GM23338 (cell line): ENCODE measurements at regions not wholly inside any gene's neighbourhood (a gene's known extent, or its start where the extent isn't known, plus 50 kb on each side); places are given as distances from the start of the nearest gene placed in this dataset.

ENCODE experiments used
- ATAC-seq: fragments of 200-7000 bp; cut with Tn5 transposase; 3 replicates; pipeline ENCODE4 v1.9.1; 2020
- DNase-seq: peaks from one replicate; pipeline ENCODE4 v3.0.0-alpha.2; 2015; ENCODE audit warnings: low spot score
- H2AFZ ChIP-seq: fragments of 200-600 bp; sonication (generic); 2 replicates; pipeline ENCODE4 v1.8.0; 2016; ENCODE audit warnings: antibody characterized with exemption, mild to moderate bottlenecking, moderate library complexity
- H3F3A ChIP-seq: fragments of 200-600 bp; sonication (generic); replicated peaks from 2 replicates; pipeline ENCODE4 v1.8.0; 2017; ENCODE audit warnings: antibody characterized with exemption, mixed run types, low read depth
- H3K27ac ChIP-seq: fragments of 200-600 bp; sonication (generic); 2 replicates; pipeline ENCODE4 v1.6.1; 2016; ENCODE audit warnings: low read depth
- H3K27me3 ChIP-seq: fragments of 200-600 bp; sonication (generic); 2 replicates; pipeline ENCODE4 v1.8.0; 2016; ENCODE audit warnings: mild to moderate bottlenecking, mixed run types, moderate library complexity; ENCODE audit not compliant: insufficient read depth
- H3K36me3 ChIP-seq: fragments of 200-600 bp; sonication (generic); 2 replicates; pipeline ENCODE4 v1.8.0; 2016; ENCODE audit warnings: mild to moderate bottlenecking; ENCODE audit not compliant: insufficient read depth
- H3K4me1 ChIP-seq: fragments of 200-600 bp; sonication (generic); 2 replicates; pipeline ENCODE4 v1.8.0; 2016; ENCODE audit warnings: mild to moderate bottlenecking, moderate library complexity; ENCODE audit not compliant: insufficient read depth
- H3K4me2 ChIP-seq: fragments of 200-600 bp; sonication (generic); 2 replicates; pipeline ENCODE4 v1.7.1; 2017; ENCODE audit warnings: mixed run types
- H3K4me3 ChIP-seq: fragments of 200-600 bp; sonication (generic); 2 replicates; pipeline ENCODE4 v1.6.1; 2016; ENCODE audit warnings: mixed run types
- H3K79me2 ChIP-seq: fragments of 200-600 bp; sonication (generic); replicated peaks from 2 replicates; pipeline ENCODE4 v1.8.0; 2017; ENCODE audit warnings: mild to moderate bottlenecking; ENCODE audit not compliant: insufficient read depth
- H3K9me2 ChIP-seq: fragments of 200-600 bp; sonication (generic); 2 replicates; pipeline ENCODE4 v1.8.0; 2017; ENCODE audit not compliant: insufficient read depth
- H4K20me1 ChIP-seq: fragments of 200-600 bp; sonication (generic); replicated peaks from 2 replicates; pipeline ENCODE4 v1.8.0; 2017; ENCODE audit warnings: mild to moderate bottlenecking; ENCODE audit not compliant: insufficient read depth
- H3K27ac Mint-ChIP-seq: 2 replicates; pipeline ENCODE4 v1.8.0; 2020; ENCODE audit warnings: inconsistent platforms, mild to moderate bottlenecking, moderate library complexity, mixed read lengths
- H3K27me3 Mint-ChIP-seq: 3 replicates; pipeline ENCODE4 v1.8.0; 2022; ENCODE audit warnings: low read depth, mild to moderate bottlenecking, moderate library complexity, mixed read lengths, inconsistent platforms; ENCODE audit not compliant: insufficient read depth, poor library complexity
- H3K36me3 Mint-ChIP-seq: 3 replicates; pipeline ENCODE4 v1.8.0; 2021; ENCODE audit warnings: low read depth, mild to moderate bottlenecking, inconsistent platforms, moderate library complexity, mixed read lengths
- H3K4me1 Mint-ChIP-seq: 3 replicates; pipeline ENCODE4 v1.8.0; 2020; ENCODE audit warnings: mild to moderate bottlenecking, inconsistent platforms, mixed read lengths
- H3K4me3 Mint-ChIP-seq: 3 replicates; pipeline ENCODE4 v1.8.0; 2021; ENCODE audit warnings: moderate library complexity, mild to moderate bottlenecking, inconsistent platforms, mixed read lengths
- H3K9me3 Mint-ChIP-seq: 3 replicates; pipeline ENCODE4 v1.8.0; 2020; ENCODE audit warnings: moderate library complexity, mild to moderate bottlenecking, inconsistent platforms, mixed read lengths
- CREB1 ChIP-seq: fragments of 250-450 bp; sonication (Bioruptor Pico); IDR thresholded peaks from 2 replicates; pipeline ENCODE4 v1.5.0; 2020; ENCODE audit warnings: low read depth, mild to moderate bottlenecking, moderate library complexity
- EZH2 ChIP-seq: fragments of 200-600 bp; sonication (generic); IDR thresholded peaks from one replicate; pipeline ENCODE4 v1.8.0; 2017; ENCODE audit warnings: antibody characterized with exemption, mild to moderate bottlenecking, low read depth; ENCODE audit not compliant: unreplicated experiment
- EZH2phosphoT487 ChIP-seq: fragments of 200-600 bp; sonication (generic); IDR thresholded peaks from one replicate; pipeline ENCODE4 v1.8.1; 2018; ENCODE audit warnings: antibody characterized with exemption; ENCODE audit not compliant: unreplicated experiment
- JUNB ChIP-seq: IDR thresholded peaks from one replicate; pipeline ENCODE4 v1.6.1; 2016; ENCODE audit warnings: antibody characterized with exemption; ENCODE audit not compliant: unreplicated experiment
- NANOG ChIP-seq: IDR thresholded peaks from 2 replicates; pipeline ENCODE4 v1.6.1; 2016; ENCODE audit warnings: antibody characterized with exemption, borderline replicate concordance
- POLR2AphosphoS5 ChIP-seq: IDR thresholded peaks from 2 replicates; pipeline ENCODE4 v1.6.1; 2016; ENCODE audit warnings: antibody characterized with exemption, low read depth
- STAT1 ChIP-seq: IDR thresholded peaks from one replicate; pipeline ENCODE4 v1.6.1; 2016; ENCODE audit warnings: antibody characterized with exemption; ENCODE audit not compliant: unreplicated experiment
- ZNF114 ChIP-seq: fragments of 250-450 bp; sonication (Bioruptor Pico); IDR thresholded peaks from 2 replicates; pipeline ENCODE4 v1.5.0; 2020; ENCODE audit warnings: mild to moderate bottlenecking, moderate library complexity
- ZNF331 ChIP-seq: fragments of 250-450 bp; sonication (Bioruptor Pico); IDR thresholded peaks from 2 replicates; pipeline ENCODE4 v1.5.0; 2020; ENCODE audit warnings: low read depth, mild to moderate bottlenecking, moderate library complexity
- TF ChIP-seq, protein P1 (sequence below): IDR thresholded peaks from one replicate; pipeline ENCODE4 v1.6.1; 2018; ENCODE audit warnings: antibody characterized with exemption; ENCODE audit not compliant: unreplicated experiment
- TF ChIP-seq, protein P2 (sequence below), 2 experiments: fragments of 200-600 bp in 1 of 2; sonication (generic) in 1 of 2; conservative IDR thresholded peaks; 2 replicates each; pipeline versions ENCODE4 v1.5.1 to v1.6.1; 2016 to 2017; ENCODE audit warnings: antibody characterized with exemption in 2 of 2, low read depth in 2 of 2, mild to moderate bottlenecking in 2 of 2, moderate library complexity in 1 of 2
- TF ChIP-seq, protein P3 (sequence below): IDR thresholded peaks from 2 replicates; pipeline ENCODE4 v1.6.1; 2016; ENCODE audit warnings: antibody characterized with exemption

DNA sequence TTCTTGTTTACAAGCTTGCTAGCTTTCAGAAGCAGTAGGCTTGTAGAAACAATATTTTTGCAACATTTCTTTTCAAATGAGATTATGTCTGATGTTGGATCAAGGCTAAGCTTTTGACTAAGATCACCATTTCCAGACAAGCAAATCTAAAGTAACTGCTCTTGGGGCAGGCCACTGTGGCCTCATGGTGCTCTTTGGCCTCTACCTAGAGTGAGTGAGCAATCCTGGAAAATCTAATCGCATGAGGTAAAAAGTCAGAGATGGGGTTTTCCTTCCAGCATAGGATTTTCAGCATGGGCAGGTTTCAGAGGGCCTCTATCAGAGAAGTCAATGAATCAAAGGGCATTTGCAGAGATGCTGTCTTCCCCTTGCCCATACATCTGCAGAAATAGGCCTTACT lies 331.9 kb downstream of the OMA1 start:
- no peak overlapping the region for H3K27ac ChIP-seq
- H3K4me2 ChIP-seq, result no peak overlapping the region
- peaks cover 5% of the 10 kb centered on the region for H3K4me1 Mint-ChIP-seq
- no peak overlapping the region for H3K4me3 ChIP-seq
- H3F3A ChIP-seq, result no peaks in the 10 kb centered on the region
- DNase-seq (no peak), ATAC-seq (no peak)
- H4K20me1 ChIP-seq, result no peaks in the 10 kb centered on the region
- H3K27ac Mint-ChIP-seq, result no peak overlapping the region
- H3K4me1 ChIP-seq, result peaks cover 9% of the 10 kb centered on the region; the same call in 1 of the 2 replicates
- H3K79me2 ChIP-seq, result no peaks in the 10 kb centered on the region
- H3K9me3 Mint-ChIP-seq, result no peaks in the 10 kb centered on the region
- TF ChIP-seq, protein P1, sequence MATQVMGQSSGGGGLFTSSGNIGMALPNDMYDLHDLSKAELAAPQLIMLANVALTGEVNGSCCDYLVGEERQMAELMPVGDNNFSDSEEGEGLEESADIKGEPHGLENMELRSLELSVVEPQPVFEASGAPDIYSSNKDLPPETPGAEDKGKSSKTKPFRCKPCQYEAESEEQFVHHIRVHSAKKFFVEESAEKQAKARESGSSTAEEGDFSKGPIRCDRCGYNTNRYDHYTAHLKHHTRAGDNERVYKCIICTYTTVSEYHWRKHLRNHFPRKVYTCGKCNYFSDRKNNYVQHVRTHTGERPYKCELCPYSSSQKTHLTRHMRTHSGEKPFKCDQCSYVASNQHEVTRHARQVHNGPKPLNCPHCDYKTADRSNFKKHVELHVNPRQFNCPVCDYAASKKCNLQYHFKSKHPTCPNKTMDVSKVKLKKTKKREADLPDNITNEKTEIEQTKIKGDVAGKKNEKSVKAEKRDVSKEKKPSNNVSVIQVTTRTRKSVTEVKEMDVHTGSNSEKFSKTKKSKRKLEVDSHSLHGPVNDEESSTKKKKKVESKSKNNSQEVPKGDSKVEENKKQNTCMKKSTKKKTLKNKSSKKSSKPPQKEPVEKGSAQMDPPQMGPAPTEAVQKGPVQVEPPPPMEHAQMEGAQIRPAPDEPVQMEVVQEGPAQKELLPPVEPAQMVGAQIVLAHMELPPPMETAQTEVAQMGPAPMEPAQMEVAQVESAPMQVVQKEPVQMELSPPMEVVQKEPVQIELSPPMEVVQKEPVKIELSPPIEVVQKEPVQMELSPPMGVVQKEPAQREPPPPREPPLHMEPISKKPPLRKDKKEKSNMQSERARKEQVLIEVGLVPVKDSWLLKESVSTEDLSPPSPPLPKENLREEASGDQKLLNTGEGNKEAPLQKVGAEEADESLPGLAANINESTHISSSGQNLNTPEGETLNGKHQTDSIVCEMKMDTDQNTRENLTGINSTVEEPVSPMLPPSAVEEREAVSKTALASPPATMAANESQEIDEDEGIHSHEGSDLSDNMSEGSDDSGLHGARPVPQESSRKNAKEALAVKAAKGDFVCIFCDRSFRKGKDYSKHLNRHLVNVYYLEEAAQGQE, result no peak
- TF ChIP-seq STAT1 (no peak), ZNF114 (CRISPR knock-in tag) (no peak), EZH2phosphoT487 (no peak)
- H3K27me3 Mint-ChIP-seq, result peaks cover 4% of the 10 kb centered on the region
- H2AFZ ChIP-seq, result no peak overlapping the region
- H3K9me2 ChIP-seq, result no peaks in the 10 kb centered on the region; the same call in 1 of the 2 replicates
- H3K27me3 ChIP-seq, result no peaks in the 10 kb centered on the region
- H3K4me3 Mint-ChIP-seq, result no peak overlapping the region
- no peaks in the 10 kb centered on the region; the same call in 2 of the 3 replicates for H3K36me3 Mint-ChIP-seq
- no peaks in the 10 kb centered on the region for H3K36me3 ChIP-seq

DNA sequence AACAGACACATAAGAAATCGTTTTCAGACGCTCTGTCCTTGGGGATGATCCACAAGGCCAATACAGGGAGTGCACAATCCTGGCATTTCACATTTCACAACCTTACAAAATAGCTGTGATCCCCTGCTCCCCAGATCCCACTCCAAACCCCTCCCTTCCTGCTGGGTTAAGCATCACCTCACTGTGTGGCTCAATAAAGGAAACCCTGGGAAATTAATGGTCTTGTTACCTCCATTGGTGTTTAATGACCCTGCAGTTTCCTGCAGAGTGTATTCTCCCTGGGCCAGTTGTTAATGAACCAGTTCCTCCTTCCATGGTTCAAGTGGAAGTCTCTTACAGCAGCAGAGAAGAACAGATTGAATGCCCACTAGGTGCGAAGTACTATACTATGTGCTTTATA lies 334.7 kb downstream of the OMA1 start:
- H3K4me3 ChIP-seq, result no peak overlapping the region
- H2AFZ ChIP-seq, result no peak overlapping the region
- no peak overlapping the region for H3K4me3 Mint-ChIP-seq
- no peaks in the 10 kb centered on the region; the same call in none of the 2 replicates for H3K9me2 ChIP-seq
- H3F3A ChIP-seq, result no peaks in the 10 kb centered on the region
- no peaks in the 10 kb centered on the region for H3K9me3 Mint-ChIP-seq
- no peak overlapping the region for H3K27ac ChIP-seq
- H3K79me2 ChIP-seq, result no peaks in the 10 kb centered on the region
- peaks cover 9% of the 10 kb centered on the region; the same call in 1 of the 2 replicates for H3K4me1 ChIP-seq
- H3K27me3 Mint-ChIP-seq, result no peaks in the 10 kb centered on the region
- no peak overlapping the region for H3K27ac Mint-ChIP-seq
- H3K4me2 ChIP-seq, result no peak overlapping the region
- peaks cover 13% of the 10 kb centered on the region for H3K4me1 Mint-ChIP-seq
- H3K36me3 Mint-ChIP-seq, result no peaks in the 10 kb centered on the region
- ATAC-seq, result no peak
- no peaks in the 10 kb centered on the region for H3K27me3 ChIP-seq
- H3K36me3 ChIP-seq, result no peaks in the 10 kb centered on the region
- no peaks in the 10 kb centered on the region for H4K20me1 ChIP-seq
- DNase-seq, result no peak
- TF ChIP-seq POLR2AphosphoS5 (no peak), EZH2 (no peak), CREB1 (CRISPR knock-in tag) (no peak), STAT1 (no peak), EZH2phosphoT487 (no peak), ZNF331 (CRISPR knock-in tag) (no peak), JUNB (no peak), NANOG (no peak), ZNF114 (CRISPR knock-in tag) (no peak)
- TF ChIP-seq, protein P2, sequence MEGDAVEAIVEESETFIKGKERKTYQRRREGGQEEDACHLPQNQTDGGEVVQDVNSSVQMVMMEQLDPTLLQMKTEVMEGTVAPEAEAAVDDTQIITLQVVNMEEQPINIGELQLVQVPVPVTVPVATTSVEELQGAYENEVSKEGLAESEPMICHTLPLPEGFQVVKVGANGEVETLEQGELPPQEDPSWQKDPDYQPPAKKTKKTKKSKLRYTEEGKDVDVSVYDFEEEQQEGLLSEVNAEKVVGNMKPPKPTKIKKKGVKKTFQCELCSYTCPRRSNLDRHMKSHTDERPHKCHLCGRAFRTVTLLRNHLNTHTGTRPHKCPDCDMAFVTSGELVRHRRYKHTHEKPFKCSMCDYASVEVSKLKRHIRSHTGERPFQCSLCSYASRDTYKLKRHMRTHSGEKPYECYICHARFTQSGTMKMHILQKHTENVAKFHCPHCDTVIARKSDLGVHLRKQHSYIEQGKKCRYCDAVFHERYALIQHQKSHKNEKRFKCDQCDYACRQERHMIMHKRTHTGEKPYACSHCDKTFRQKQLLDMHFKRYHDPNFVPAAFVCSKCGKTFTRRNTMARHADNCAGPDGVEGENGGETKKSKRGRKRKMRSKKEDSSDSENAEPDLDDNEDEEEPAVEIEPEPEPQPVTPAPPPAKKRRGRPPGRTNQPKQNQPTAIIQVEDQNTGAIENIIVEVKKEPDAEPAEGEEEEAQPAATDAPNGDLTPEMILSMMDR (conservative IDR thresholded peaks at IDR 0.05; ENCODE audit: low read depth in 2 of 2), result no peak
- TF ChIP-seq, protein P3, sequence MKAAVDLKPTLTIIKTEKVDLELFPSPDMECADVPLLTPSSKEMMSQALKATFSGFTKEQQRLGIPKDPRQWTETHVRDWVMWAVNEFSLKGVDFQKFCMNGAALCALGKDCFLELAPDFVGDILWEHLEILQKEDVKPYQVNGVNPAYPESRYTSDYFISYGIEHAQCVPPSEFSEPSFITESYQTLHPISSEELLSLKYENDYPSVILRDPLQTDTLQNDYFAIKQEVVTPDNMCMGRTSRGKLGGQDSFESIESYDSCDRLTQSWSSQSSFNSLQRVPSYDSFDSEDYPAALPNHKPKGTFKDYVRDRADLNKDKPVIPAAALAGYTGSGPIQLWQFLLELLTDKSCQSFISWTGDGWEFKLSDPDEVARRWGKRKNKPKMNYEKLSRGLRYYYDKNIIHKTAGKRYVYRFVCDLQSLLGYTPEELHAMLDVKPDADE, result no peak
- TF ChIP-seq, protein P1, result no peak
